T-helper 2 cell treated with Interferon-gamma antibody and Interleukin-4, amounts not matched to agents 100 ng/mL and 5 ng/mL, for 36 hours (primary cell): ENCODE measurements at regions not wholly inside any gene's neighbourhood (a gene's known extent, or its start where the extent isn't known, plus 50 kb on each side); places are given as distances from the start of the nearest gene placed in this dataset.

Source experiments
- intact Hi-C: fragments of 100-400 bp; cut with micrococcal nuclease; formaldehyde crosslinking; loops from one replicate; pipeline ENCODE4 v1.15.1; 2023

GRCh38 chr13:62631619-62632018, 1216.0 kb upstream of the PCDH20 start:
- intact Hi-C loops = no loop called here

GRCh38 chr13:62631124-62631523, 1215.5 kb upstream of the PCDH20 start:
- intact Hi-C loops = no loop called here

GRCh38 chr13:62629618-62630017, 1214.0 kb upstream of the PCDH20 start:
- intact Hi-C loops = no loop called here

- intact Hi-C loops = no loop called here
These were observed 1211.6 kb upstream of the PCDH20 start for GRCh38 chr13:62627226-62627625.

- intact Hi-C loops = no loop called here
These were observed 1211.1 kb upstream of the PCDH20 start for GRCh38 chr13:62626771-62627170.

- intact Hi-C loops = no loop called here
These were observed 1209.7 kb upstream of the PCDH20 start for GRCh38 chr13:62625214-62625881.

- intact Hi-C loops = no loop called here
These were observed 1198.2 kb upstream of the PCDH20 start for GRCh38 chr13:62613819-62614218.

- intact Hi-C loops = no loop called here
These were observed 1195.7 kb upstream of the PCDH20 start for GRCh38 chr13:62611343-62611742.

- intact Hi-C loops = no loop called here
These were observed 1183.1 kb upstream of the PCDH20 start for GRCh38 chr13:62598708-62599107.

GRCh38 chr13:62595976-62596375, 1180.3 kb upstream of the PCDH20 start:
- intact Hi-C loops = no loop called here

- intact Hi-C loops = no loop called here
These were observed 1178.2 kb upstream of the PCDH20 start for GRCh38 chr13:62593804-62594203.

- intact Hi-C loops = no loop called here
These were observed 1167.8 kb upstream of the PCDH20 start for GRCh38 chr13:62583466-62583865.

GRCh38 chr13:62578402-62578801, 1162.8 kb upstream of the PCDH20 start:
- intact Hi-C loops = no loop called here

- intact Hi-C loops = no loop called here
These were observed 1149.1 kb upstream of the PCDH20 start for GRCh38 chr13:62564770-62565169.

- intact Hi-C loops = no loop called here
These were observed 1147.6 kb upstream of the PCDH20 start for GRCh38 chr13:62563251-62563650.

- intact Hi-C loops = no loop called here
These were observed 1141.3 kb upstream of the PCDH20 start for GRCh38 chr13:62556978-62557377.

GRCh38 chr13:62551588-62551987, 1135.9 kb upstream of the PCDH20 start:
- intact Hi-C loops = no loop called here

GRCh38 chr13:62544928-62545327, 1129.3 kb upstream of the PCDH20 start:
- intact Hi-C loops = no loop called here

- intact Hi-C loops = no loop called here
These were observed 1121.9 kb upstream of the PCDH20 start for GRCh38 chr13:62537593-62537992.

- intact Hi-C loops = no loop called here
These were observed 1110.0 kb upstream of the PCDH20 start for GRCh38 chr13:62525652-62526051.

- intact Hi-C loops = no loop called here
These were observed 1108.8 kb upstream of the PCDH20 start for GRCh38 chr13:62524498-62524897.

- intact Hi-C loops = no loop called here
These were observed 1108.4 kb upstream of the PCDH20 start for GRCh38 chr13:62524061-62524460.

GRCh38 chr13:62512194-62513141, 1096.8 kb upstream of the PCDH20 start:
- intact Hi-C loops = no loop called here
